Ishikawa (cell line): ENCODE measurements at regions not wholly inside any gene's neighbourhood (a gene's known extent, or its start where the extent isn't known, plus 50 kb on each side); places are given as distances from the start of the nearest gene placed in this dataset.

ENCODE experiments used
- CEBPB ChIP-seq: IDR thresholded peaks from 2 replicates; pipeline ENCODE4 v1.6.1; 2012
- CREB1 ChIP-seq: IDR thresholded peaks from 2 replicates; pipeline ENCODE4 v1.6.1; 2012; ENCODE audit warnings: low read depth
- EGR1 ChIP-seq: IDR thresholded peaks from 2 replicates; pipeline ENCODE4 v1.6.1; 2012
- EP300 ChIP-seq: IDR thresholded peaks from 2 replicates; pipeline ENCODE4 v1.6.1; 2012; ENCODE audit warnings: borderline replicate concordance
- FOXM1 ChIP-seq: IDR thresholded peaks from 2 replicates; pipeline ENCODE4 v1.6.1; 2012; ENCODE audit warnings: low read depth, borderline replicate concordance
- NFIC ChIP-seq: IDR thresholded peaks from 2 replicates; pipeline ENCODE4 v1.6.1; 2012
- RAD21 ChIP-seq: IDR thresholded peaks from 2 replicates; pipeline ENCODE4 v1.6.1; 2012; ENCODE audit warnings: low read depth
- TAF1 ChIP-seq: IDR thresholded peaks from 2 replicates; pipeline ENCODE4 v1.6.1; 2012; ENCODE audit warnings: low read depth, mild to moderate bottlenecking
- TCF12 ChIP-seq: IDR thresholded peaks from 2 replicates; pipeline ENCODE4 v1.6.1; 2012; ENCODE audit warnings: low read depth
- TEAD4 ChIP-seq: IDR thresholded peaks from 2 replicates; pipeline ENCODE4 v1.6.1; 2012
- YY1 ChIP-seq: IDR thresholded peaks from 2 replicates; pipeline ENCODE4 v1.6.1; 2012; ENCODE audit warnings: low read depth
- ZBTB7A ChIP-seq: IDR thresholded peaks from 2 replicates; pipeline ENCODE4 v1.6.1; 2012; ENCODE audit warnings: low read depth
- TF ChIP-seq, protein P1 (sequence below): IDR thresholded peaks from 2 replicates; pipeline ENCODE4 v1.6.1; 2012; ENCODE audit warnings: low read depth, mild to moderate bottlenecking
- TF ChIP-seq, protein P2 (sequence below): IDR thresholded peaks from 2 replicates; pipeline ENCODE4 v1.6.1; 2012
- TF ChIP-seq, protein P3 (sequence below): IDR thresholded peaks from 2 replicates; pipeline ENCODE4 v1.6.1; 2012

DNA sequence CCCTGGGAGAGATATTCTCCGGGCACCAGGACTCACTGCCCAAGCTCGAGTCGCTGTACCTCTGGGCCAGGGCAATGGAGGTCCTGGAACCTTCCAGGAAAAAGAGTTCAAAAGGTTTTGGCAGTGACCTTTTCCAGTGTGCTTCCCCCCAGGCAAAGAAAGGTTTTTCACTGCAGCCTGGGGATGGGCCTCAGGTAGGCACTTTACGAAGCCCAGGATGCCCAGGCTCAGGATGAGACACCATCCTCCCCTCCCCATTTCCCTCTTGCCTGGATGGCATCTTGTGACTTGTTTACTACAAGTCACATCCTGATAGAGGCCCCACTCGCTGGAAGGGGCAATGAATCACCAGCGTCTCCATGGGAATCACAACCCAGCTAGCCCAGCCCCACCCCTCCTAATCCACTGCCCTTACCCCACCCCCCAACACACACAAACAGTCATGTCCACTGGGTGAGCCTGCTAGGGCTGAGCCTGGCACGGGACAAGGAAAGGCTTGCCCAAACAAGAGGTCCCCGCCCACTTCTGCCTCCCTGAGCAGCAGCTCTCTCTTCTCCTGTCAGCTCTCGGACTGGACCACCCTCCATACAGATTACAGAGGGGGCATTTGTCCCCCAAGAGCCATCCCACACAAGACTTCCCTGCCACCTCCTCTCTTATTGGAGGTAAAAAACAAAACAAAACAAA, 93.8 kb upstream of the SMNDC1 start:
- TF ChIP-seq TEAD4 (no peak), EGR1 (no peak), CEBPB (no peak), CREB1 (no peak)
- TF ChIP-seq, protein P1, sequence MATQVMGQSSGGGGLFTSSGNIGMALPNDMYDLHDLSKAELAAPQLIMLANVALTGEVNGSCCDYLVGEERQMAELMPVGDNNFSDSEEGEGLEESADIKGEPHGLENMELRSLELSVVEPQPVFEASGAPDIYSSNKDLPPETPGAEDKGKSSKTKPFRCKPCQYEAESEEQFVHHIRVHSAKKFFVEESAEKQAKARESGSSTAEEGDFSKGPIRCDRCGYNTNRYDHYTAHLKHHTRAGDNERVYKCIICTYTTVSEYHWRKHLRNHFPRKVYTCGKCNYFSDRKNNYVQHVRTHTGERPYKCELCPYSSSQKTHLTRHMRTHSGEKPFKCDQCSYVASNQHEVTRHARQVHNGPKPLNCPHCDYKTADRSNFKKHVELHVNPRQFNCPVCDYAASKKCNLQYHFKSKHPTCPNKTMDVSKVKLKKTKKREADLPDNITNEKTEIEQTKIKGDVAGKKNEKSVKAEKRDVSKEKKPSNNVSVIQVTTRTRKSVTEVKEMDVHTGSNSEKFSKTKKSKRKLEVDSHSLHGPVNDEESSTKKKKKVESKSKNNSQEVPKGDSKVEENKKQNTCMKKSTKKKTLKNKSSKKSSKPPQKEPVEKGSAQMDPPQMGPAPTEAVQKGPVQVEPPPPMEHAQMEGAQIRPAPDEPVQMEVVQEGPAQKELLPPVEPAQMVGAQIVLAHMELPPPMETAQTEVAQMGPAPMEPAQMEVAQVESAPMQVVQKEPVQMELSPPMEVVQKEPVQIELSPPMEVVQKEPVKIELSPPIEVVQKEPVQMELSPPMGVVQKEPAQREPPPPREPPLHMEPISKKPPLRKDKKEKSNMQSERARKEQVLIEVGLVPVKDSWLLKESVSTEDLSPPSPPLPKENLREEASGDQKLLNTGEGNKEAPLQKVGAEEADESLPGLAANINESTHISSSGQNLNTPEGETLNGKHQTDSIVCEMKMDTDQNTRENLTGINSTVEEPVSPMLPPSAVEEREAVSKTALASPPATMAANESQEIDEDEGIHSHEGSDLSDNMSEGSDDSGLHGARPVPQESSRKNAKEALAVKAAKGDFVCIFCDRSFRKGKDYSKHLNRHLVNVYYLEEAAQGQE, result no peak
- TF ChIP-seq, protein P2, sequence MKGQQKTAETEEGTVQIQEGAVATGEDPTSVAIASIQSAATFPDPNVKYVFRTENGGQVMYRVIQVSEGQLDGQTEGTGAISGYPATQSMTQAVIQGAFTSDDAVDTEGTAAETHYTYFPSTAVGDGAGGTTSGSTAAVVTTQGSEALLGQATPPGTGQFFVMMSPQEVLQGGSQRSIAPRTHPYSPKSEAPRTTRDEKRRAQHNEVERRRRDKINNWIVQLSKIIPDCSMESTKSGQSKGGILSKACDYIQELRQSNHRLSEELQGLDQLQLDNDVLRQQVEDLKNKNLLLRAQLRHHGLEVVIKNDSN, result no peak

DNA sequence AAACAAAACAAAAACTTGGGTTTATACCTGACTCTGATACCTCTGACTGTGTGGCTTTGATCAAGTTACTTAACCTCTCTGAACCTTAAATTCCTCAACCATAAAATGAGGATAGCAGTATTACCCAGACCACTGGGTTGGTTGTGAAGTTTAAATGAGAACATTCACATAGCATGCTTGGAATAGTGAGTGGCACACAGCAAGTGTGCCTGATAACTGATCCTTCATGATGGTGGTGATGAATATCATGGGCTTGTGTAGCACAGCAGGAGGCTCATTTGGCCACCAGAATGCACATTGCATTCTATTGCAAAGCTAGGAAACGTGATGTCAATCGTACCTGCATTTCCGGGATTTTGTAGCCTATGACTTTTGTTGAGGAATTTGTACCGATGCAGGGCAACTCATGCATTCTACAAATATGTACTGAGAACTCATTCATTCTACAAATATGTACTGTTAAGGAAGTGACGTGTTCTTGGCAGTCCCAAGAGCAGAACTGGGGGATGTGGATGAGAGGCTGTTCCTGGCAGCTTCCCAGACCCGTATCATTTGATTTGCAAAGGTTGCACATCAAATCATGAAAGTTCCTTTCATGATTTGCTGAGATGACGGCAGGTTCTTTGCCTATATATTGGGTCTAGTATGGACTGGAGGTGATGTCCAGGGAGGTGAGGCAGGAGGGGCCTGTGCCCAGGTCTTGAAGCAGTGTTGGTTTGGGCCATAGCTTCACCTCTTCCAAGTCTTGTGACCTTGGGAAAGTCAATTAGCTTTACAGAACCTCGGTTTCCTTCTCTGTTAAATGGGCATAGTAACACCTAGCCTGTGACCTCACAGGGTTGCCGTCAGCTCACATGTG, 94.6 kb upstream of the SMNDC1 start:
- peak; percentile 96 for TF ChIP-seq NFIC
- peak; percentile 96 for TF ChIP-seq EP300
- no peak for TF ChIP-seq ZBTB7A
- TF ChIP-seq TAF1, result no peak
- TF ChIP-seq, protein P3, sequence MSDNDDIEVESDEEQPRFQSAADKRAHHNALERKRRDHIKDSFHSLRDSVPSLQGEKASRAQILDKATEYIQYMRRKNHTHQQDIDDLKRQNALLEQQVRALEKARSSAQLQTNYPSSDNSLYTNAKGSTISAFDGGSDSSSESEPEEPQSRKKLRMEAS, result peak; percentile 47; the same call in 1 of the 2 replicates
- 0 out of 2 replicates have a peak, but pooled peaks have one; percentile 11 for TF ChIP-seq EGR1
- TF ChIP-seq CREB1, result peak; percentile 52; the same call in 1 of the 2 replicates
- TF ChIP-seq, protein P1, result no peak
- TF ChIP-seq RAD21, result peak; percentile 16
- peak; percentile 72 for TF ChIP-seq CEBPB
- TF ChIP-seq TEAD4, result peak; percentile 91
- TF ChIP-seq, protein P2, result no peak
- peak; percentile 93 for TF ChIP-seq TCF12
- TF ChIP-seq FOXM1, result peak; percentile 91
- peak; percentile 55; the same call in 1 of the 2 replicates for TF ChIP-seq YY1

DNA sequence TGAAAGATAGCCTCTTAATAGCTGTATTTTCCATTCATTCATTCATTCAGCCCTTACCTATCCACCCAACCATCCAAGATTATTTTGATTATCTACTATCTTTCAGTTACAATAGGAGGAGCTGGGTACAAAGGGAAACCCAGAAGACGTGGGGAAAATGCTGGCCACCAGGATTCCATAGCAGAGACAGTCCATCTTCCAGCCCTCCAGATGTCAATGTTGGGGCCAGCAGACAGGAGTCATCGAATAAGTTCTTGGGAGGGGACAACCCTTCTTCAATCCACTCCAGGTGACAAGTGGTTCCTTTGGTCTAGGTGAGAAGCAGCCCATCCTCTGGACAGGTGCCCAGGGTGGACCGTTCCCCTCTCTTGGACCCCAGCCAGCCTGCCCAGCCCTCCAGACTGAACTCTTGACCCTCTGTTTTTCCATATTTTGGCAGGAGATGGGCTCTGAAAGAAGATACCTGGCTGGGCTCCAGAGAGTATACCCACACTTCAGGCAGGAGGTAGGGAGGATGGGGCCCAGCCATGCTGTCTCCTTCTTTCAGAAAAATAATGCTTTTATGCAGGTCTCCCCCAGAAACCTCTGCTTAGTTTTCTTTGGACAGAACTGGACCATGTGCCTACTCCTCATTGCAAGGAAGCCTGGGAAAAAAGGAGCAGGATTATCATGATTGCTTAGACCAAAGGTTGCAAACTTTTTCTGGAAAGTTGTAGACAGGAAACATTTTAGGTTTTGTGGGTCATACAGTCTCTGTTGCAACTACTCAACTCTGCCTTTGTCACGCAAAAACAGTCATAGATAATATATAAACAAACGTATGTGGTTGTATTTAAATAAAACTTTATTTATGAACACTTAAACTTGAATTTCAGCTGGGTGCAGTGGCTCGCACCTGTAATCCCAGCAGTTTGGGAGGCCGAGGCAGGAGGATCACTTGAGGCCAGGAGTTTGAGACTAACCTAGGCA, 95.5 kb upstream of the SMNDC1 start:
- TF ChIP-seq EP300, result no peak
- TF ChIP-seq NFIC, result peak; percentile 74

DNA sequence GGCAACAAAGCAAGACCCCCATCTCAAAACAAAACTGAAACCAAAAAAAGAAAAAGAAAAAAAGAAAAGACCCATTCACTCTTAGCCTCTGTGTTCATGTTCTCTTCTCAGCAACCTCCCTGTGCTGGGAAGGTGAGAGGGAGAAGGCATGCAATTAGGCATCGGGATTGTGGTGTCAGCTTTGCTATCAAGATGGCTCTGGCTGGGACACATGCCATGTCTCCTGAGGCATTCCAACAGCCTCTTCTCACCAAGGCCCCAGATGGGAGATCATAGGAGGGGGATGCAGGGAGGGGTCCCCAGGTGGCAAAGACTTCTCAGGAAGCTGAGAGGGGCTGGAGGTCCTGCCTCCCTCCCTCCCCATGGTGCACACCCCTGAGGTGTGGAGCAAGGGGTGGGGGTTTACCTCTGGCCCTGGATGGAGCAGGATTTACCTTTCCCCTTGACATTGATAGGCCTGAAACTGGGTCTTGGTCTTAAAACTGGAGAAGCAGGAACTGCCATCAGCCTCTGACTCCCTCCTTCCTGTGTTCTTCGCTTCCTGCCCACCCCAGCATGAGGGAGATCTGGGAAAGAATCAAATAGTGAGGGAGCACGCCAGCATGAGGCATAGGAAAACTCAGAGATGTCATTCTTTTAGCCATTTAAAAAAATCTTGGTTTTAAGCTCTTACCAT, 96.2 kb upstream of the DUSP5 start:
- TF ChIP-seq, protein P2, result no peak
- no peak for TF ChIP-seq TAF1
- no peak for TF ChIP-seq EGR1

DNA sequence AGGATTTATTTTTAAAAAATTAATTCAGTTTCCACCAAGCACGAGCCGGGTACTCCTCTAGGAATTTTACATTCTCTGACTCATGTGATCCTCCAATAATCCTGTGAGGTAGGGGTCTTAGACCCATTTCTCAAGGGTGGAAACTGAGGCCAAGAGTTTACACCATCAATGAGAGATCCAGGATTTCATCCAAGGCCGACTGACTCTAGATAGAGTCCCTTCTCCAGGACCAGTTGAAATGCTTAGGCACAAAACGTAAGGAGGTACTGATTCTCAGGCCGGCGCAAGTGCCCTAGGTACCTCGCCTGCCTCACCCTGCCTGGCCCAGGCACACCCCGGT, 95.7 kb upstream of the DUSP5 start:
- TF ChIP-seq, protein P2, result no peak
- TF ChIP-seq CREB1 (no peak), RAD21 (no peak), NFIC (no peak), CEBPB (no peak), TAF1 (no peak), YY1 (no peak), EGR1 (no peak), TEAD4 (no peak), EP300 (no peak), TCF12 (no peak), ZBTB7A (no peak), FOXM1 (no peak)
- TF ChIP-seq, protein P3, result no peak
- TF ChIP-seq, protein P1, result no peak
